K562 (cell line): ENCODE measurements at regions not wholly inside any gene's neighbourhood (a gene's known extent, or its start where the extent isn't known, plus 50 kb on each side); places are given as distances from the start of the nearest gene placed in this dataset.

Experiments
- ATAC-seq: fragments of 200-7000 bp; cut with Tn5 transposase; 3 replicates; pipeline ENCODE4 v1.9.1; 2020; ENCODE audit warnings: moderate library complexity
- BruUV-seq: library from RNA; stranded (reverse); fragments of 400-500 nt; replicated peaks from 2 replicates; lab custom pipeline; 2021; lab: Mats Ljungman, UMichigan
- CTCF ChIA-PET: fragments of 300-600 bp; formaldehyde crosslinking; extraction: SDS; loops from one replicate; lab custom pipeline; 2021; ENCODE audit warnings: low intra/inter-chr PET ratio; lab: Yijun Ruan, JAX
- POLR2A ChIA-PET: fragments of 300-600, 350-650 bp; sonication (Branson Sonifier 250); formaldehyde crosslinking; extraction: SDS; loops from one replicate; lab custom pipeline; 2021; ENCODE audit warnings: antibody characterized with exemption, inconsistent platforms; lab: Yijun Ruan, JAX
- DNase-seq, 4 experiments: peaks; one replicate each; pipeline versions ENCODE4 v3.0.0 to v3.0.0-alpha.2; 2011 to 2018; ENCODE audit warnings: low spot score in 3 of 4, mixed read lengths in 3 of 4; ENCODE audit errors: extremely low read depth in 1 of 4
- FAIRE-seq: peaks from 2 replicates; lab custom pipeline; 2011; peaks lifted over from hg19 to GRCh38; lab: Jason Lieb, UNC
- H2AFZ ChIP-seq: 2 replicates; pipeline ENCODE4 v1.6.0; 2011; ENCODE audit warnings: low read depth, low read length, control low read depth, inconsistent platforms
- H3K27ac ChIP-seq: fragments of 200-600 bp; 3 replicates; pipeline ENCODE4 v1.8.0; 2011; ENCODE audit warnings: low read depth, mild to moderate bottlenecking, control low read depth, inconsistent platforms, low read length, moderate library complexity, mixed read lengths; ENCODE audit errors: extremely low read depth
- H3K27me3 ChIP-seq, 2 experiments: fragments of 300-600 bp in 1 of 2; 2 replicates in 1 of 2; 3 replicates in 1 of 2; pipeline versions ENCODE4 v1.6.0 to v1.8.0; 2011; ENCODE audit warnings: inconsistent platforms in 2 of 2, low read length in 2 of 2, mild to moderate bottlenecking in 1 of 2, mixed read lengths in 1 of 2, moderate library complexity in 1 of 2; ENCODE audit not compliant: control insufficient read depth in 2 of 2, insufficient read depth in 2 of 2
- H3K36me3 ChIP-seq: fragments of 300-600 bp; 3 replicates; pipeline ENCODE4 v1.8.0; 2011; ENCODE audit warnings: mild to moderate bottlenecking, low read length, inconsistent platforms; ENCODE audit not compliant: control insufficient read depth, insufficient read depth
- H3K4me1 ChIP-seq, 2 experiments: fragments of 200-600 bp in 1 of 2; replicated peaks in 1 of 2; 2 replicates in 1 of 2; 3 replicates in 1 of 2; pipeline versions ENCODE4 v1.5.1 to v1.8.0; 2011; ENCODE audit warnings: inconsistent platforms in 2 of 2, low read length in 2 of 2, mild to moderate bottlenecking in 1 of 2, mixed read lengths in 1 of 2, moderate library complexity in 1 of 2; ENCODE audit not compliant: control insufficient read depth in 2 of 2, insufficient read depth in 2 of 2
- H3K4me2 ChIP-seq: 2 replicates; pipeline ENCODE4 v1.6.1; 2011; ENCODE audit warnings: low read length, control low read depth, inconsistent platforms, mixed read lengths; ENCODE audit not compliant: insufficient read depth
- H3K4me3 ChIP-seq: fragments of 200-600 bp; sonication (generic), shearing (Covaris generic); 2 replicates; pipeline ENCODE4 v1.5.1; 2016; ENCODE audit warnings: control low read depth, inconsistent platforms
- H3K79me2 ChIP-seq: fragments of 200-600 bp; 3 replicates; pipeline ENCODE4 v1.8.0; 2011; ENCODE audit warnings: low read length, inconsistent platforms; ENCODE audit not compliant: control insufficient read depth, insufficient read depth
- H3K9ac ChIP-seq, 2 experiments: 2 replicates each; pipeline versions ENCODE4 v1.6.0 to v1.6.1; 2011; ENCODE audit warnings: low read depth in 2 of 2, low read length in 2 of 2, control low read depth in 1 of 2, inconsistent platforms in 1 of 2, mild to moderate bottlenecking in 1 of 2, mixed read lengths in 1 of 2; ENCODE audit not compliant: insufficient read depth in 1 of 2
- H3K9me1 ChIP-seq: one replicate; pipeline ENCODE4 v1.6.0; 2011; ENCODE audit warnings: inconsistent platforms, mild to moderate bottlenecking, low read length, moderate library complexity; ENCODE audit not compliant: control insufficient read depth, insufficient read depth
- H3K9me3 ChIP-seq: replicated peaks from 2 replicates; pipeline ENCODE4 v1.5.1; 2011; ENCODE audit warnings: low read depth, low read length, inconsistent platforms; ENCODE audit not compliant: control insufficient read depth, insufficient read depth
- H4K20me1 ChIP-seq: replicated peaks from 2 replicates; pipeline ENCODE4 v1.6.1; 2011; ENCODE audit warnings: low read length, inconsistent platforms, mixed read lengths; ENCODE audit not compliant: control insufficient read depth, insufficient read depth
- ARID2 ChIP-seq: fragments of 450-650 bp; IDR thresholded peaks from 2 replicates; pipeline ENCODE4 v1.6.1; 2017; ENCODE audit warnings: antibody characterized with exemption, mild to moderate bottlenecking
- GABPA ChIP-seq: fragments of 200-800 bp; sonication (Bioruptor generic); conservative IDR thresholded peaks from 2 replicates; pipeline ENCODE4 v1.6.1; 2016; ENCODE audit warnings: low read depth, missing genetic modification characterization, missing compliant biosample characterization
- ILK ChIP-seq: fragments of 450-650 bp; IDR thresholded peaks from 2 replicates; pipeline ENCODE4 v1.6.1; 2016; ENCODE audit warnings: missing genetic modification characterization, low read depth, mild to moderate bottlenecking, missing compliant biosample characterization, moderate library complexity, borderline replicate concordance
- KDM5B ChIP-seq: fragments of 200-600 bp; sonication (generic); IDR thresholded peaks from 2 replicates; pipeline ENCODE4 v1.6.1; 2012; ENCODE audit warnings: low read depth, mild to moderate bottlenecking, moderate library complexity, low read length, control low read depth, inconsistent platforms; ENCODE audit not compliant: insufficient replicate concordance
- NCOA2 ChIP-seq, 2 experiments: fragments of 450-650 bp; IDR thresholded peaks; 2 replicates each; pipeline ENCODE4 v1.6.1; 2018; ENCODE audit warnings: mild to moderate bottlenecking in 2 of 2, moderate library complexity in 1 of 2; ENCODE audit not compliant: partially characterized antibody in 2 of 2
- ZFP30 ChIP-seq: fragments of 250-450 bp; sonication (Bioruptor Pico); IDR thresholded peaks from 2 replicates; pipeline ENCODE4 v1.8.0; 2022; ENCODE audit warnings: moderate library complexity, mild to moderate bottlenecking, inconsistent platforms, borderline replicate concordance
- ZNF384 ChIP-seq: IDR thresholded peaks from 2 replicates; pipeline ENCODE4 v1.6.1; 2012; ENCODE audit warnings: low read depth, low read length, improper control_type of control experiment
- ZNF77 ChIP-seq: fragments of 250-450 bp; sonication (Bioruptor Pico); IDR thresholded peaks from 2 replicates; pipeline ENCODE4 v1.5.0; 2020
- ZNF785 ChIP-seq: fragments of 250-450 bp; sonication (Bioruptor Pico); IDR thresholded peaks from 2 replicates; pipeline ENCODE4 v1.4.0; 2020; ENCODE audit warnings: mild to moderate bottlenecking
- WGBS: fragments of 100-300 bp; shearing (Covaris generic); methylation state at CpG from one replicate; pipeline ENCODE4 v1.1.6; 2016; ENCODE audit warnings: low coverage, mixed read lengths; ENCODE audit not compliant: insufficient coverage; ENCODE audit errors: missing lambda C conversion rate; 5-methylcytosine and 5-hydroxymethylcytosine counted together
- in situ Hi-C: fragments of 300-500 bp; cut with MboI; formaldehyde crosslinking; loops from 4 replicates; pipeline ENCODE4 v1.15.0; 2018; ENCODE audit warnings: inconsistent platforms, mixed read lengths
- intact Hi-C: fragments of 100-400 bp; cut with micrococcal nuclease; formaldehyde crosslinking; loops from 2 replicates; pipeline ENCODE4 v1.14.2; 2022
- TF ChIP-seq, protein P1 (sequence below): fragments of 250-450 bp; sonication (Bioruptor Pico); IDR thresholded peaks from 2 replicates; pipeline ENCODE4 v1.8.0; 2021; ENCODE audit warnings: moderate library complexity, mild to moderate bottlenecking, inconsistent platforms
- TF ChIP-seq, protein P2 (sequence below): IDR thresholded peaks from 3 replicates; pipeline ENCODE4 v1.6.1; 2011; ENCODE audit warnings: borderline replicate concordance, mild to moderate bottlenecking; ENCODE audit not compliant: insufficient read length, insufficient read depth
- TF ChIP-seq, protein P3 (sequence below): fragments of 250-450 bp; sonication (Bioruptor Pico); IDR thresholded peaks from 2 replicates; pipeline ENCODE4 v1.4.0; 2020; ENCODE audit warnings: mild to moderate bottlenecking, moderate library complexity
- TF ChIP-seq, protein P4 (sequence below): sonication (generic); formaldehyde crosslinking; IDR thresholded peaks from 2 replicates; pipeline ENCODE4 v1.8.0; 2022; ENCODE audit warnings: missing genetic modification reagents, mild to moderate bottlenecking, borderline replicate concordance

DNA sequence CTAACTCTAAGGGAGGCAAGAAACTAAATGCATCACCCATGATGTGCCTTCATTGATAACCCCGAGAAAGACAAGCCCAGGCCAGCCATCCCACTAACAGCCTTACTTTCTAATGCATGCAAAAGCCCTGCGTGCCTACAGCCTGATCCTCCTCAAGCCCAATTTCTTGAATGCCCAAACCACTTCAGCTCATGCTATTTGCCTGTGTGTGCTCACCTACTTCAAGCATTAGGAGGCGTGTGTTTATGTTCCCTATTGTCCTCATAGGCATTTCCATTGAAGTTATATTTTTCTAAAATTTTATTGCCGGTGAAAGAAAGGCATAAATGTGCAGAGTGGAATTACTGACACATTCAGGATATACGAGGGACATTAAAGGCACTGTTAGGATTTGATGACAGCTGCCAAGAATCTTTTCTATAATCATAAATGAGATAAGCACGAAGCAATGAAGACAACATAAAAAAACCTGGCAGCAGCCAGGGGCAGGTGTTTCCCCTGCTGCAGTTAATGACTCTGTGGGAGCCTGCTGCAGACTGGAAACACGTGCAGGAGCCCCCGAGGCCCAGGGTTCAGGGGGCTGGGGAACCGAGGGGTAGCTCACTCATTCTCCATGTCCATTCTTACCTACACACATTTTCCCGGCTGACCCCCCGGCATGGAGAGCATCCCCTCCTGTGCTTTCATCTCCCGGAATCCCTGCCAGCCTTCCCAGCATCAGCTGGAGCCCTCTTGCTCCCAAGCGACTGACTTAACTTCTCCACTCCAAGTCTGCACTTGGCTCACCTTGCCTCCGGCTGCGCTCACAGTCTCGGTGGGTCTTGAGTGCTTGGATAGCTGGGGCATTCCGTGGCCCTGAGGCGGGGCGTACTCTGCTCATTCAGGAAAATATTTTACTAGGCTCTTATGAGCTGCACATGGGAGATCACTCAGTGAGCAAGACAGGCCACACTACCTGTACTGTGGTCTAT lies 292.3 kb upstream of the SIX2 start:
- DNase-seq (no peak), FAIRE-seq (no peak), ATAC-seq (no peak)
- Histone ChIP-seq H3K9ac (no peak overlapping the region), H4K20me1 (no peaks in the 10 kb centered on the region), H3K4me2 (no peak overlapping the region), H3K36me3 (no peaks in the 10 kb centered on the region), H3K4me3 (no peak overlapping the region), H3K9me3 (no peaks in the 10 kb centered on the region), H3K27me3 (peaks cover 0 to 25% of the 10 kb centered on the region in 2 experiments; a peak in 3 of 5 replicates), H3K9me1 (no peaks in the 10 kb centered on the region), H3K4me1 (no peaks in the 10 kb centered on the region), H2AFZ (no peak overlapping the region), H3K79me2 (no peaks in the 10 kb centered on the region), H3K27ac (no peak overlapping the region)
- in situ Hi-C loops = no loop called here
- intact Hi-C loops = no loop called here
- POLR2A ChIA-PET = interaction anchor here (1.1 kb wide), 1 partner anchor 73 kb away, joined by 3 read pairs; no protein-coding TSS in a partner anchor
- CTCF ChIA-PET = no interaction called here
- TF ChIP-seq KDM5B (no peak), ZNF77 (no peak), NCOA2 (IDR thresholded peaks at IDR 0.05; ENCODE audit: partially characterized antibody in 2 of 2) (no peak), ZNF384 (no peak), ARID2 (no peak), ZNF785 (CRISPR knock-in tag) (no peak), ILK (tag) (no peak), ZFP30 (CRISPR knock-in tag) (no peak), GABPA (tag) (no peak)
- TF ChIP-seq, protein P1, sequence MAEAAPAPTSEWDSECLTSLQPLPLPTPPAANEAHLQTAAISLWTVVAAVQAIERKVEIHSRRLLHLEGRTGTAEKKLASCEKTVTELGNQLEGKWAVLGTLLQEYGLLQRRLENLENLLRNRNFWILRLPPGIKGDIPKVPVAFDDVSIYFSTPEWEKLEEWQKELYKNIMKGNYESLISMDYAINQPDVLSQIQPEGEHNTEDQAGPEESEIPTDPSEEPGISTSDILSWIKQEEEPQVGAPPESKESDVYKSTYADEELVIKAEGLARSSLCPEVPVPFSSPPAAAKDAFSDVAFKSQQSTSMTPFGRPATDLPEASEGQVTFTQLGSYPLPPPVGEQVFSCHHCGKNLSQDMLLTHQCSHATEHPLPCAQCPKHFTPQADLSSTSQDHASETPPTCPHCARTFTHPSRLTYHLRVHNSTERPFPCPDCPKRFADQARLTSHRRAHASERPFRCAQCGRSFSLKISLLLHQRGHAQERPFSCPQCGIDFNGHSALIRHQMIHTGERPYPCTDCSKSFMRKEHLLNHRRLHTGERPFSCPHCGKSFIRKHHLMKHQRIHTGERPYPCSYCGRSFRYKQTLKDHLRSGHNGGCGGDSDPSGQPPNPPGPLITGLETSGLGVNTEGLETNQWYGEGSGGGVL (CRISPR knock-in tag) = no peak
- TF ChIP-seq, protein P2, sequence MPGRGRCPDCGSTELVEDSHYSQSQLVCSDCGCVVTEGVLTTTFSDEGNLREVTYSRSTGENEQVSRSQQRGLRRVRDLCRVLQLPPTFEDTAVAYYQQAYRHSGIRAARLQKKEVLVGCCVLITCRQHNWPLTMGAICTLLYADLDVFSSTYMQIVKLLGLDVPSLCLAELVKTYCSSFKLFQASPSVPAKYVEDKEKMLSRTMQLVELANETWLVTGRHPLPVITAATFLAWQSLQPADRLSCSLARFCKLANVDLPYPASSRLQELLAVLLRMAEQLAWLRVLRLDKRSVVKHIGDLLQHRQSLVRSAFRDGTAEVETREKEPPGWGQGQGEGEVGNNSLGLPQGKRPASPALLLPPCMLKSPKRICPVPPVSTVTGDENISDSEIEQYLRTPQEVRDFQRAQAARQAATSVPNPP = no peak
- TF ChIP-seq, protein P3, sequence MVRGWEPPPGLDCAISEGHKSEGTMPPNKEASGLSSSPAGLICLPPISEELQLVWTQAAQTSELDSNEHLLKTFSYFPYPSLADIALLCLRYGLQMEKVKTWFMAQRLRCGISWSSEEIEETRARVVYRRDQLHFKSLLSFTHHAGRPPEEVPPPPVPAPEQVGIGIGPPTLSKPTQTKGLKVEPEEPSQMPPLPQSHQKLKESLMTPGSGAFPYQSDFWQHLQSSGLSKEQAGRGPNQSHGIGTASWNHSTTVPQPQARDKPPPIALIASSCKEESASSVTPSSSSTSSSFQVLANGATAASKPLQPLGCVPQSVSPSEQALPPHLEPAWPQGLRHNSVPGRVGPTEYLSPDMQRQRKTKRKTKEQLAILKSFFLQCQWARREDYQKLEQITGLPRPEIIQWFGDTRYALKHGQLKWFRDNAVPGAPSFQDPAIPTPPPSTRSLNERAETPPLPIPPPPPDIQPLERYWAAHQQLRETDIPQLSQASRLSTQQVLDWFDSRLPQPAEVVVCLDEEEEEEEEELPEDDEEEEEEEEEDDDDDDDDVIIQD (CRISPR knock-in tag) = no peak
- TF ChIP-seq, protein P4, sequence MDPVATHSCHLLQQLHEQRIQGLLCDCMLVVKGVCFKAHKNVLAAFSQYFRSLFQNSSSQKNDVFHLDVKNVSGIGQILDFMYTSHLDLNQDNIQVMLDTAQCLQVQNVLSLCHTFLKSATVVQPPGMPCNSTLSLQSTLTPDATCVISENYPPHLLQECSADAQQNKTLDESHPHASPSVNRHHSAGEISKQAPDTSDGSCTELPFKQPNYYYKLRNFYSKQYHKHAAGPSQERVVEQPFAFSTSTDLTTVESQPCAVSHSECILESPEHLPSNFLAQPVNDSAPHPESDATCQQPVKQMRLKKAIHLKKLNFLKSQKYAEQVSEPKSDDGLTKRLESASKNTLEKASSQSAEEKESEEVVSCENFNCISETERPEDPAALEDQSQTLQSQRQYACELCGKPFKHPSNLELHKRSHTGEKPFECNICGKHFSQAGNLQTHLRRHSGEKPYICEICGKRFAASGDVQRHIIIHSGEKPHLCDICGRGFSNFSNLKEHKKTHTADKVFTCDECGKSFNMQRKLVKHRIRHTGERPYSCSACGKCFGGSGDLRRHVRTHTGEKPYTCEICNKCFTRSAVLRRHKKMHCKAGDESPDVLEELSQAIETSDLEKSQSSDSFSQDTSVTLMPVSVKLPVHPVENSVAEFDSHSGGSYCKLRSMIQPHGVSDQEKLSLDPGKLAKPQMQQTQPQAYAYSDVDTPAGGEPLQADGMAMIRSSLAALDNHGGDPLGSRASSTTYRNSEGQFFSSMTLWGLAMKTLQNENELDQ (CRISPR knock-in tag) = no peak
- BruUV-seq = no TSS peak
- WGBS = 1% methylated on average over 19 of the region's 19 CpGs
